T-helper 2 cell treated with Interferon-gamma antibody and Interleukin-4, amounts not matched to agents 100 ng/mL and 5 ng/mL, for 36 hours (primary cell): ENCODE measurements at regions not wholly inside any gene's neighbourhood (a gene's known extent, or its start where the extent isn't known, plus 50 kb on each side); places are given as distances from the start of the nearest gene placed in this dataset.

Experiments
- intact Hi-C: fragments of 100-400 bp; cut with micrococcal nuclease; formaldehyde crosslinking; loops from one replicate; pipeline ENCODE4 v1.15.1; 2023

GRCh38 chr1:115204513-115204912 lies 115.2 kb upstream of the TSPAN2 start:
- intact Hi-C loops, result no loop called here

GRCh38 chr1:115203287-115203686 lies 114.0 kb upstream of the TSPAN2 start:
- intact Hi-C loops, result no loop called here

GRCh38 chr1:115201598-115201997 lies 112.3 kb upstream of the TSPAN2 start:
- intact Hi-C loops, result no loop called here

GRCh38 chr1:115199416-115200132 lies 110.3 kb upstream of the TSPAN2 start:
- intact Hi-C loops, result no loop called here

GRCh38 chr1:115198938-115199337 lies 109.6 kb upstream of the TSPAN2 start:
- intact Hi-C loops, result no loop called here

- intact Hi-C loops, result no loop called here
Observed at GRCh38 chr1:115196296-115196695, 107.0 kb upstream of the TSPAN2 start.

GRCh38 chr1:115194506-115194905 lies 105.2 kb upstream of the TSPAN2 start:
- intact Hi-C loops, result no loop called here

- intact Hi-C loops, result no loop called here
Observed at GRCh38 chr1:115193046-115193828, 103.9 kb upstream of the TSPAN2 start.

- intact Hi-C loops, result no loop called here
Observed at GRCh38 chr1:115192200-115192767, 103.0 kb upstream of the TSPAN2 start.

GRCh38 chr1:115191691-115192090 lies 102.4 kb upstream of the TSPAN2 start:
- intact Hi-C loops, result no loop called here

- intact Hi-C loops, result no loop called here
Observed at GRCh38 chr1:115190540-115191170, 101.4 kb upstream of the TSPAN2 start.

- intact Hi-C loops, result no loop called here
Observed at GRCh38 chr1:115189814-115190539, 100.7 kb upstream of the TSPAN2 start.

- intact Hi-C loops, result no loop called here
Observed at GRCh38 chr1:115188680-115189395, 99.5 kb upstream of the TSPAN2 start.

GRCh38 chr1:115186711-115187265 lies 97.5 kb upstream of the TSPAN2 start:
- intact Hi-C loops, result no loop called here

GRCh38 chr1:115185336-115185735 lies 96.0 kb upstream of the TSPAN2 start:
- intact Hi-C loops, result no loop called here

- intact Hi-C loops, result no loop called here
Observed at GRCh38 chr1:115184951-115185331, 95.6 kb upstream of the TSPAN2 start.

GRCh38 chr1:115184260-115184950 lies 95.1 kb upstream of the TSPAN2 start:
- intact Hi-C loops, result no loop called here

GRCh38 chr1:115183721-115184259 lies 94.5 kb upstream of the TSPAN2 start:
- intact Hi-C loops, result no loop called here

- intact Hi-C loops, result no loop called here
Observed at GRCh38 chr1:115183158-115183557, 93.9 kb upstream of the TSPAN2 start.
